Testis (tissue), 2 donors: ENCODE measurements at regions not wholly inside any gene's neighbourhood (a gene's known extent, or its start where the extent isn't known, plus 50 kb on each side); places are given as distances from the start of the nearest gene placed in this dataset.

Experiments
- DNase-seq: peaks from one replicate; pipeline ENCODE4 v3.0.0-alpha.2; 2019
- H3K27ac ChIP-seq, 2 donors: fragments of 200-600 bp; sonication (generic); one replicate each; pipeline ENCODE4 v1.5.1; 2019
- H3K27me3 ChIP-seq: fragments of 200-600 bp; sonication (generic); one replicate; pipeline ENCODE4 v1.5.1; 2019
- H3K36me3 ChIP-seq: fragments of 200-600 bp; sonication (generic); one replicate; pipeline ENCODE4 v1.5.1; 2017; ENCODE audit warnings: low read depth; ENCODE audit errors: missing control alignments
- H3K4me1 ChIP-seq: fragments of 200-600 bp; sonication (generic); one replicate; pipeline ENCODE4 v1.5.1; 2019
- H3K4me3 ChIP-seq, 2 donors: fragments of 200-600 bp; sonication (generic); one replicate each; pipeline ENCODE4 v1.5.1; 2017 to 2019
- H3K9me3 ChIP-seq: fragments of 200-600 bp; sonication (generic); one replicate; pipeline ENCODE4 v1.5.1; 2017
- POLR2A ChIP-seq: fragments of 450-650 bp; IDR thresholded peaks from one replicate; pipeline ENCODE4 v1.6.1; 2017; ENCODE audit warnings: antibody characterized with exemption, mild to moderate bottlenecking, moderate library complexity
- WGBS, 2 donors: methylation state at CpG; one replicate each; pipeline ENCODE4 v1.1.5; 2018; 5-methylcytosine and 5-hydroxymethylcytosine counted together
- intact Hi-C: fragments of 100-400 bp; cut with DNase I; formaldehyde crosslinking; loops from one replicate; pipeline ENCODE4 v1.15.1; 2023; ENCODE audit warnings: low total_unique reads
- TF ChIP-seq, protein P1 (sequence below), 3 experiments: fragments of 450-650 bp in 2 of 3; fragments of 200-600 bp in 1 of 3; sonication (generic) in 1 of 3; IDR thresholded peaks; one replicate each; pipeline ENCODE4 v1.5.1; 2016 to 2019; ENCODE audit warnings: antibody characterized with exemption in 3 of 3, mild to moderate bottlenecking in 2 of 3, moderate library complexity in 1 of 3

DNA sequence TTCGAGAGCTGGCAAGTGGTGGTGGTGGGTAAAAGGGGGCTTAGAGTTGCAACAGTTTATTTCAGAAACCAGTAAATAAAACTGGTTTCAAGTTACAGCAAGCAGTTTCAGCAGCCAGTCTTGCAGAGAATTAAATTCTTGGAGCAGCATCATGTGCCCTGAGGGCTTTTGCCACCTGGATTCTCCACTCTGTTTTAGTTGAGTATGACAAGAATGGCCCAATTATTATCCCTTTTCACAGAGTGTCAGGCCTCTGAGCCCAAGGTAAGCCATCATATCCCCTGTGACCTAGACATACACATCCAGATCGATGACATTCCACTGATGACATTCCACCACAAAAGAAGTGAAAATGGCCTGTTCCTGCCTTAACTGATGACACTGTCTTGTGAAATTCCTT lies 72.8 kb upstream of the FANCL start:
- H3K27ac ChIP-seq = no peak overlapping the region
- no peaks in the 10 kb centered on the region for H3K27me3 ChIP-seq
- intact Hi-C loops = no loop called here
- H3K36me3 ChIP-seq = no peaks in the 10 kb centered on the region
- H3K9me3 ChIP-seq = no peaks in the 10 kb centered on the region
- TF ChIP-seq, protein P1, sequence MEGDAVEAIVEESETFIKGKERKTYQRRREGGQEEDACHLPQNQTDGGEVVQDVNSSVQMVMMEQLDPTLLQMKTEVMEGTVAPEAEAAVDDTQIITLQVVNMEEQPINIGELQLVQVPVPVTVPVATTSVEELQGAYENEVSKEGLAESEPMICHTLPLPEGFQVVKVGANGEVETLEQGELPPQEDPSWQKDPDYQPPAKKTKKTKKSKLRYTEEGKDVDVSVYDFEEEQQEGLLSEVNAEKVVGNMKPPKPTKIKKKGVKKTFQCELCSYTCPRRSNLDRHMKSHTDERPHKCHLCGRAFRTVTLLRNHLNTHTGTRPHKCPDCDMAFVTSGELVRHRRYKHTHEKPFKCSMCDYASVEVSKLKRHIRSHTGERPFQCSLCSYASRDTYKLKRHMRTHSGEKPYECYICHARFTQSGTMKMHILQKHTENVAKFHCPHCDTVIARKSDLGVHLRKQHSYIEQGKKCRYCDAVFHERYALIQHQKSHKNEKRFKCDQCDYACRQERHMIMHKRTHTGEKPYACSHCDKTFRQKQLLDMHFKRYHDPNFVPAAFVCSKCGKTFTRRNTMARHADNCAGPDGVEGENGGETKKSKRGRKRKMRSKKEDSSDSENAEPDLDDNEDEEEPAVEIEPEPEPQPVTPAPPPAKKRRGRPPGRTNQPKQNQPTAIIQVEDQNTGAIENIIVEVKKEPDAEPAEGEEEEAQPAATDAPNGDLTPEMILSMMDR (IDR thresholded peaks at IDR 0.05) = no peak
- TF ChIP-seq POLR2A = no peak
- DNase-seq = no peak
- no peaks in the 10 kb centered on the region for H3K4me1 ChIP-seq
- 73 to 96% methylated on average over 2 of the region's 2 CpGs for WGBS, 2 donors
- no peak overlapping the region for H3K4me3 ChIP-seq

DNA sequence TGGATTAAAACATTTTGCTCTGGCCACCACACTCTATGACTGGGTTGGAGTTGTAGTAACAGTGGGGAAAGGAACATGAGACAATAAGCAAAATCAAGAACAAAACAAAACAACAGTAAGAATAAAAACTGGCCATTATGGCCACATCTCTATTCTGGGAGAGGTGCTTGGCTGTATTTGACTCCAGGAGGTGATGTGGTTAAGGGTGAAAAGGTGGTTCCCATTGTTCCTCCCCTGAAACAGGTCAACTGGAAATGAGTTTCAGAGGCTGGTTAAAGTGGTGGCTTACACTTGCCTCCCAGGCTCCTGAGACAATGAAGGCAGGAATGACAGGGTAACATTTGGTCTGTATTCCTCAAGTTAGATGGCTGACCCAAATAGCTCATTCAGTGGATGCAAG lies 67.3 kb upstream of the FANCL start:
- TF ChIP-seq, protein P1 (IDR thresholded peaks at IDR 0.05) = no peak
- TF ChIP-seq POLR2A = no peak
- H3K27ac ChIP-seq = no peak overlapping the region
- H3K9me3 ChIP-seq = no peaks in the 10 kb centered on the region
- intact Hi-C loops = no loop called here
- H3K36me3 ChIP-seq = no peaks in the 10 kb centered on the region
- no peaks in the 10 kb centered on the region for H3K4me1 ChIP-seq
- H3K4me3 ChIP-seq = no peak overlapping the region
- no peak for DNase-seq
- H3K27me3 ChIP-seq = no peaks in the 10 kb centered on the region

DNA sequence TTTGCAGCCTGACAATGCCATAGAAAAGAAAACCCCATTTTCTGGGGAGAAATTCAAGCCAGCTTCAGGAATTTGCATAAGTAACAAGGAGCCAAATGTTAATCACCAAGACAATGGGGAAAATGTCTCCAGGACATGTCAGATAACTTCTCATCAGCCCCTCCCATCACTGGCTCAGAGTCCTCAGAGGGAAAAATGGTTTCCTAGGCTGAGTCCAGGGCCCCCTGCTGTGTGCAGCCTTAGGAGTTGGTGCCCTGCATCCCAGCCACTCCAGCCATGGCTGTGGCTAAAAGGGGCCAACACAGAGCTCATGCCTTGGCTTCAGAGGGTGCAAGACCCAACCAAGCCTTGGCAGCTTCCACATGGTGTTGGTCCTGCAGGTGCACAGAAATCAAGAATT lies 63.7 kb upstream of the FANCL start:
- Histone ChIP-seq H3K4me1 (no peaks in the 10 kb centered on the region), H3K9me3 (no peaks in the 10 kb centered on the region), H3K4me3 (no peak overlapping the region), H3K36me3 (no peaks in the 10 kb centered on the region), H3K27me3 (no peaks in the 10 kb centered on the region), H3K27ac (no peak overlapping the region)
- no peak for TF ChIP-seq POLR2A
- TF ChIP-seq, protein P1 (IDR thresholded peaks at IDR 0.05) = no peak
- intact Hi-C loops = no loop called here
- DNase-seq = no peak

DNA sequence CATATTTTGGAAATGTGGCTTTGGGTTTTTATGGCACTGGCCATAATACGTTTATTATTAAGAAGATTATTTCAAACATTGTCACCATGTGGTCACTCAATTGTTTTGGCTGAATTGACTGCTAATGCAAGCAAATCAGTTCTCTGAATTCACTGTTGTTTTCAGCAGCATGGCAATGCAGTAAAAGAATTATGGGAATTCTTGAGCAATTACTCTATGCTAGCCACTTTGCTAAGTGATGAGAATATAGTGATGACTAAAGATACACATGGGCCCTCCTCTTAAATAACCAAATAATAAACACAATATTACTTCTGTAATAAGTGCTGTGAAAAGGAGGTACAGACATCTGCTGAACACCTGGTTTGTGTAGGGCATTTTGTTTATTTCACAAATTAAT lies 58.0 kb upstream of the FANCL start:
- Histone ChIP-seq H3K27ac (no peak overlapping the region), H3K4me3 (no peak overlapping the region), H3K9me3 (no peaks in the 10 kb centered on the region), H3K4me1 (no peaks in the 10 kb centered on the region), H3K36me3 (no peaks in the 10 kb centered on the region), H3K27me3 (no peaks in the 10 kb centered on the region)
- TF ChIP-seq, protein P1 (IDR thresholded peaks at IDR 0.05) = no peak
- TF ChIP-seq POLR2A = no peak
- intact Hi-C loops = no loop called here
- DNase-seq = no peak
- WGBS, 2 donors = 80% methylated on average over 1 of the region's 1 CpG

DNA sequence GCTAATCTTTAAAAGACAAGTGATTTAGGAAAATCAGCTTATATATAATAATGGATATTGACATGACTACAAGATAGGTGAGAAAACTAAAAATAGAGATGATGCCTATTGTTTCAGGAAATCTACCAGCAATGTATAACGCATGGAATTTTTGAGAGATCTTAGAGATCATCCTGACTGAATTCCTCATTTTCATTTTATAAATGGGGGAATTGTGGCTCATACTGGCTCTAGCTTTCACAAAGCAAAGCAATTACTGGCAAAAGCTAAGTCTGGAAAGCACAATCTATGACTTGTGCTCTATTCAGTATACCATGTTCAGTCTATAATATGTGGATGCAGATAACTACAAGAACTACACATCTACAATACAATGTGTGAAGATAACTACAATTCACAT lies 51.9 kb upstream of the FANCL start:
- no peak for DNase-seq
- TF ChIP-seq, protein P1 (IDR thresholded peaks at IDR 0.05) = no peak
- no peak for TF ChIP-seq POLR2A
- H3K27me3 ChIP-seq = no peaks in the 10 kb centered on the region
- H3K4me1 ChIP-seq = no peaks in the 10 kb centered on the region
- H3K9me3 ChIP-seq = no peaks in the 10 kb centered on the region
- intact Hi-C loops = no loop called here
- no peak overlapping the region for H3K4me3 ChIP-seq
- 81 to 87% methylated on average over 1 of the region's 1 CpG for WGBS, 2 donors
- H3K27ac ChIP-seq = no peak overlapping the region
- no peaks in the 10 kb centered on the region for H3K36me3 ChIP-seq
